ENCODE measurements at regions not wholly inside any gene's neighbourhood (a gene's known extent, or its start where the extent isn't known, plus 50 kb on each side); places are given as distances from the start of the nearest gene placed in this dataset.

DNA sequence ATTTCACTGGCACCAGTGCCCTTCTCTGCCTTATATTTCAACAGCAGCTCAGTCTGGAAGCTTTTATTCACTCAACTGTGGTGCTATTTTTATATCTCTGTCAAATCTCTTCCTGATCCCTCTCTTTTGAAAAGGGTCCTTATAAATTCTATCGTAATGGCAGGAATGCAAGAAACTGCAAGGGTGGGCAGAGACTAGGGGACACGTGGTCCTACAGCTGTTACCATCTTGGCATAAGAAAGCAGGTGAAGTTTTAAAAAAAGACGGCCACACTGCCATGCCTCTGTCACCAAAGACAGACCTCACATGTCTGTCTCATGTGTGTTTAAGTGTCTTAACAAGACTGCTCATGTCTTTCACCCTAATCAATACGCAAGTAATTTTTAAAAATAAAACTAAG lies 368.4 kb upstream of the CDH11 start:
- TF ChIP-seq, protein P1, sequence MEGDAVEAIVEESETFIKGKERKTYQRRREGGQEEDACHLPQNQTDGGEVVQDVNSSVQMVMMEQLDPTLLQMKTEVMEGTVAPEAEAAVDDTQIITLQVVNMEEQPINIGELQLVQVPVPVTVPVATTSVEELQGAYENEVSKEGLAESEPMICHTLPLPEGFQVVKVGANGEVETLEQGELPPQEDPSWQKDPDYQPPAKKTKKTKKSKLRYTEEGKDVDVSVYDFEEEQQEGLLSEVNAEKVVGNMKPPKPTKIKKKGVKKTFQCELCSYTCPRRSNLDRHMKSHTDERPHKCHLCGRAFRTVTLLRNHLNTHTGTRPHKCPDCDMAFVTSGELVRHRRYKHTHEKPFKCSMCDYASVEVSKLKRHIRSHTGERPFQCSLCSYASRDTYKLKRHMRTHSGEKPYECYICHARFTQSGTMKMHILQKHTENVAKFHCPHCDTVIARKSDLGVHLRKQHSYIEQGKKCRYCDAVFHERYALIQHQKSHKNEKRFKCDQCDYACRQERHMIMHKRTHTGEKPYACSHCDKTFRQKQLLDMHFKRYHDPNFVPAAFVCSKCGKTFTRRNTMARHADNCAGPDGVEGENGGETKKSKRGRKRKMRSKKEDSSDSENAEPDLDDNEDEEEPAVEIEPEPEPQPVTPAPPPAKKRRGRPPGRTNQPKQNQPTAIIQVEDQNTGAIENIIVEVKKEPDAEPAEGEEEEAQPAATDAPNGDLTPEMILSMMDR (IDR thresholded peaks at IDR 0.05; ENCODE audit: insufficient read depth, low read length, severe bottlenecking) = no peak
- H3K36me3 ChIP-seq (ENCODE audit: control insufficient read depth, insufficient read depth, low read length) = no peaks in the 10 kb centered on the region
- FAIRE-seq = no peak
- no peak overlapping the region for H3K4me3 ChIP-seq (ENCODE audit: low read depth, low read length)
- H3K27me3 ChIP-seq (ENCODE audit: control insufficient read depth, insufficient read depth, low read length) = no peaks in the 10 kb centered on the region
- no peak for DNase-seq (ENCODE audit: low read depth)

DNA sequence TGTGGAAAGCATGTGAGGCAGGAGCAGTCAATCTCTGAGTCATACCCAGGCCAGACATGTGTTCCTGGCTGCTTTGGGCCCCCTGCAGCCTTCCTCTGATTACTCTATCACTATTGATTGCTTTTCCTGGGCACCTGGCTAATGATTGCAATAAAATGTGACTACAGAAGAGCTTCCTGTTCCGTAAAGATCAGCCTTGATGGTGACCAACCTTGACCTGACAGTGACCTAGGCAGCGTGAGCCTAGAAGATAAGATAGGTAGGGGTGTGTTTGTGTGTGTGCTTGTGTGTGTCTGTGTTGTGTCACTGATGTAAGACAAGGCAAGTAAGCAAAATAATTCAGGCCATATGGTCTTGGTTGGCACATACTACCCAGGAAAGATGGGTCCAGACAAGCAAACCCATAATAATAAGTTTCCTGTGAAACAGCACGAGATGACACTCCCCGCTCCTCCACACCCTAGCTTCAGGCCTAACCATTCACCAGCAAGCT lies 367.7 kb upstream of the CDH11 start:
- H3K27me3 ChIP-seq (ENCODE audit: control insufficient read depth, insufficient read depth, low read length) = no peaks in the 10 kb centered on the region
- FAIRE-seq = peak; percentile 64
- TF ChIP-seq, protein P1 (IDR thresholded peaks at IDR 0.05; ENCODE audit: insufficient read depth, low read length, severe bottlenecking) = no peak
- H3K4me3 ChIP-seq (ENCODE audit: low read depth, low read length) = no peak overlapping the region
- no peaks in the 10 kb centered on the region for H3K36me3 ChIP-seq (ENCODE audit: control insufficient read depth, insufficient read depth, low read length)
- peak; percentile 21 for DNase-seq (ENCODE audit: low read depth)

DNA sequence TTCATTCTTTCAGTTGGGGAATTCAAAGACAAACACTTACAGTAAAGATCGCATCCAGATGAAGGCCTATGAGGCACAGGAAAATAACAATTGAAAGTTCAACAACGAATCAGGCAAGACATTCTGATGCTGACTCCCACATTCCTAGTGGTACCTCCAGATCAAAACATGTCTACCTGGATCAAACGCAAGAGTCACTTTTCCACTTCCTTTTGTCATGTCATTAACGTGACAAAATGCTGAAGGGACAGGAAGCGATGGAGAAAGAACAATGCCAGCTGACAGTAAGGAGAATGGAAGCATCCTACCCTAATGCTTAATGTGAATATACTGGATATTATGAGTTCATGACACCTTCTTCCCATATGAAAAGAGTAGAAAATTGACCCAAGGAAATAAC lies 365.4 kb upstream of the CDH11 start:
- H3K27me3 ChIP-seq (ENCODE audit: control insufficient read depth, insufficient read depth, low read length) = no peaks in the 10 kb centered on the region
- TF ChIP-seq, protein P1 (IDR thresholded peaks at IDR 0.05; ENCODE audit: insufficient read depth, low read length, severe bottlenecking) = no peak
- DNase-seq (ENCODE audit: low read depth) = no peak
- FAIRE-seq = no peak
- H3K36me3 ChIP-seq (ENCODE audit: control insufficient read depth, insufficient read depth, low read length) = no peaks in the 10 kb centered on the region
- H3K4me3 ChIP-seq (ENCODE audit: low read depth, low read length) = no peak overlapping the region

DNA sequence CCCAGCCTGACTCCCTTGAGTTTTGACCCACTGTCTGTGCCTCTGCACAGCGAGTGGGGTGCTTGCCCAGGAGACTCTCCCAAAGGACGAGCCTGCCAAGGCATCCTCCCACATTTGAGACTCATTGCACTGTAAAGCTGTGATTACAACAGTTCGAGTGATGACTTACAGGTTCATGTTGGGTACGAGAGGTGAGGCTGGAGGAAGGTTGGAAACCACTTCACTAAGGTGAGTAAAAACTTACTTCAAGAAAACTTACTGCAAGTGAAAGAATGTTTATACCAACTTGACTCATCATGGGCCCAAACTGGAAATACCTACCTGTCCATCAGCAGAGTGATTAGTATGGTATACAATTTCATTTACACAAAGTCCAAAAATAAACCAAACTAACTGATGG lies 360.1 kb upstream of the CDH11 start:
- DNase-seq (ENCODE audit: low read depth) (peak; percentile 94), FAIRE-seq (peak; percentile 97)
- Histone ChIP-seq H3K4me3 (ENCODE audit: low read depth, low read length) (no peak overlapping the region), H3K36me3 (ENCODE audit: control insufficient read depth, insufficient read depth, low read length) (no peaks in the 10 kb centered on the region), H3K27me3 (ENCODE audit: control insufficient read depth, insufficient read depth, low read length) (no peaks in the 10 kb centered on the region)
- TF ChIP-seq, protein P1 (IDR thresholded peaks at IDR 0.05; ENCODE audit: insufficient read depth, low read length, severe bottlenecking) = no peak

DNA sequence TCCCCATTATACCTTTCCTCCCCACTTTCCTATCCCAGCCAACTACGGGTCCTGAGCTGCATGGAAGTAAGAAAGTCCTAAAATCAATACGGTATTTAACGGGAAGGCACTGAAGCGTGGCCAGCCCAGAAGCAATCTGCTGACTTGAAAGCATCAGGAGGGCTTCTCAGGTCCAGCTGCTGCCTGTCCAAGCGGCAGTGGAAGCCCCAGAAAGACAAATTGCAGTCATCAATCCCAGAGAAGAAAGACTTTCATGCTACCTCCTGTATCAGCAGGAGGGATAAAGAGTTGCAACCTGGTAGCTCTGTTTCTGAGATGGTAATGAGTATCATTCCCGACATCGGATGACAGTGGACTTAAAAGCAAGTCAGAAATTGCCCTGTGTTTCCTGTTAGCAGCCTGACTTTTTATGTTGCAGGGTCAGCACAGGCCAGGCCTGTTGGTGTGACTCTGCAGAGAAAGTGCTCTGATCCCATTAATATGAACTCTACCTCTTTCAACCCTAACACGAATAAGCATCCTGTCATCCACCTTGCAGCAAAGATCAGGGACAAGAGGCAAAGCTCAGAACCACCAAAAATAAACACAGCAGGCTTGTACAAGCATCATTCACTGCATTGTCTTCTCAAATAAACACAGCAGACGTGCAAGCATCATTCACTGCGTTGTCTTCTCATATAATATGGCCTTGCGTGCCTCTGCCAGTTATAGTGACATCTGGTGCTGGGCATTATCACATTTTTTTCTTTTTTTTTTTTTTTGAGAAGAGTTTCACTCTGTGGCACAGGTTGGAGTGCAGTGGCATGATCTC lies 358.6 kb upstream of the CDH11 start:
- Histone ChIP-seq H3K27me3 (ENCODE audit: control insufficient read depth, insufficient read depth, low read length) (no peaks in the 10 kb centered on the region), H3K4me3 (ENCODE audit: low read depth, low read length) (no peak overlapping the region), H3K36me3 (ENCODE audit: control insufficient read depth, insufficient read depth, low read length) (no peaks in the 10 kb centered on the region)
- DNase-seq (ENCODE audit: low read depth) (no peak), FAIRE-seq (no peak)
- TF ChIP-seq, protein P1 (IDR thresholded peaks at IDR 0.05; ENCODE audit: insufficient read depth, low read length, severe bottlenecking) = no peak

All from bronchial epithelial cell (primary cell).